Panc1 (cell line): ENCODE measurements at regions not wholly inside any gene's neighbourhood (a gene's known extent, or its start where the extent isn't known, plus 50 kb on each side); places are given as distances from the start of the nearest gene placed in this dataset.

Source experiments
- ATAC-seq: fragments of 200-7000 bp; cut with Tn5 transposase; 2 replicates; pipeline ENCODE4 v1.9.1; 2020; ENCODE audit warnings: mild to moderate bottlenecking, moderate library complexity
- BruUV-seq: library from RNA; stranded (reverse); fragments of 400-500 nt; replicated peaks from 2 replicates; lab custom pipeline; 2021; lab: Mats Ljungman, UMichigan
- CTCF ChIA-PET: fragments of 300-600 bp; sonication (Branson Sonifier 250); formaldehyde crosslinking; loops from one replicate; lab custom pipeline; 2022; ENCODE audit warnings: antibody characterized with exemption; lab: Charles Lee
- POLR2A ChIA-PET: fragments of 300-600 bp; sonication (Branson Sonifier 250); formaldehyde crosslinking; loops from one replicate; lab custom pipeline; 2022; ENCODE audit warnings: antibody characterized with exemption; lab: Charles Lee
- DNase-seq: peaks from one replicate; pipeline ENCODE4 v3.0.0-alpha.2; 2010; ENCODE audit warnings: low read depth, low spot score
- H3K27ac ChIP-seq: 2 replicates; pipeline ENCODE4 v1.5.1; 2011; ENCODE audit warnings: mild to moderate bottlenecking, low read length, inconsistent platforms
- H3K27me3 ChIP-seq: fragments of 200-500 bp; sonication (Bioruptor generic); 2 replicates; pipeline ENCODE4 v1.6.0; 2014; ENCODE audit warnings: low read length, inconsistent platforms; ENCODE audit not compliant: control insufficient read depth, insufficient read depth
- H3K36me3 ChIP-seq: fragments of 200-500 bp; sonication (Bioruptor generic); 2 replicates; pipeline ENCODE4 v1.5.1; 2014; ENCODE audit warnings: inconsistent platforms, mild to moderate bottlenecking, low read length, moderate library complexity; ENCODE audit not compliant: control insufficient read depth, insufficient read depth
- H3K4me1 ChIP-seq: 2 replicates; pipeline ENCODE4 v1.5.1; 2011; ENCODE audit warnings: inconsistent platforms, mild to moderate bottlenecking, low read length, moderate library complexity; ENCODE audit not compliant: control insufficient read depth, insufficient read depth
- H3K4me3 ChIP-seq, 2 experiments: 2 replicates each; pipeline ENCODE4 v1.5.1; 2011 to 2012; ENCODE audit warnings: low read depth in 2 of 2, low read length in 2 of 2, mild to moderate bottlenecking in 2 of 2, inconsistent platforms in 1 of 2, moderate library complexity in 1 of 2
- H3K9me3 ChIP-seq: fragments of 200-500 bp; sonication (Bioruptor generic); 2 replicates; pipeline ENCODE4 v1.5.1; 2014; ENCODE audit warnings: low read depth, mild to moderate bottlenecking, inconsistent platforms, low read length, moderate library complexity; ENCODE audit not compliant: control insufficient read depth, insufficient read depth
- CTCF ChIP-seq: fragments of 450-650 bp; IDR thresholded peaks from 2 replicates; pipeline ENCODE4 v1.5.1; 2017; ENCODE audit warnings: mild to moderate bottlenecking
- POLR2AphosphoS5 ChIP-seq: IDR thresholded peaks from 2 replicates; pipeline ENCODE4 v1.6.1; 2012; ENCODE audit warnings: mild to moderate bottlenecking, low read depth, low read length, moderate library complexity
- REST ChIP-seq, 2 experiments: IDR thresholded peaks; 2 replicates each; pipeline ENCODE4 v1.6.1; 2011 to 2012; ENCODE audit warnings: low read depth in 2 of 2, control low read depth in 1 of 2, low read length in 1 of 2, mild to moderate bottlenecking in 1 of 2, moderate library complexity in 1 of 2; ENCODE audit not compliant: insufficient read depth in 1 of 2
- SIN3A ChIP-seq: IDR thresholded peaks from 2 replicates; pipeline ENCODE4 v1.6.1; 2012; ENCODE audit warnings: low read depth, mild to moderate bottlenecking, low read length, moderate library complexity, borderline replicate concordance; ENCODE audit not compliant: insufficient read depth
- TCF7L2 ChIP-seq: IDR thresholded peaks from 2 replicates; pipeline ENCODE4 v1.6.1; 2011; ENCODE audit warnings: mild to moderate bottlenecking, low read depth, low read length, inconsistent platforms
- in situ Hi-C: cut with HindIII; loops from 2 replicates; pipeline ENCODE4 v1.10.0; 2016; ENCODE audit warnings: low sequenced_read_pairs, low pct_unique_long_range_greater_than_20kb
- intact Hi-C: fragments of 100-400 bp; cut with micrococcal nuclease; formaldehyde crosslinking; loops from one replicate; pipeline ENCODE4 v1.10.0; 2022; ENCODE audit not compliant: unreplicated experiment

GRCh38 chr1:38249001-38249400 is 202.4 kb upstream of the POU3F1 start:
- ATAC-seq (no peak), DNase-seq (no peak)
- Histone ChIP-seq H3K9me3 (no peaks in the 10 kb centered on the region), H3K4me1 (no peaks in the 10 kb centered on the region), H3K27me3 (no peaks in the 10 kb centered on the region; the same call in 1 of the 2 replicates), H3K4me3 (no peak overlapping the region), H3K27ac (no peak overlapping the region), H3K36me3 (no peaks in the 10 kb centered on the region)
- BruUV-seq = no TSS peak
- in situ Hi-C loops (no loop called here), intact Hi-C loops (no loop called here)
- TF ChIP-seq POLR2AphosphoS5 (no peak), TCF7L2 (no peak), CTCF (no peak), REST (IDR thresholded peaks at IDR 0.05; ENCODE audit: insufficient read depth in 1 of 2, low read depth in 2 of 2, low read length in 1 of 2) (no peak), SIN3A (no peak)
- CTCF ChIA-PET = interaction anchor here (0.7 kb wide), 1 partner anchor 458 kb away, joined by 6 read pairs; no protein-coding TSS in a partner anchor
- POLR2A ChIA-PET = no interaction called here

GRCh38 chr1:38246955-38247952 is 200.7 kb upstream of the POU3F1 start:
- H3K27me3 ChIP-seq = no peaks in the 10 kb centered on the region
- ChIA-PET POLR2A (no interaction called here), CTCF (interaction anchor here (0.5 kb wide), 1 partner anchor 1805 kb away, joined by 5 read pairs; no protein-coding TSS in a partner anchor)
- ATAC-seq = no peak
- TF ChIP-seq SIN3A = no peak
- no peak for TF ChIP-seq CTCF
- TF ChIP-seq REST (IDR thresholded peaks at IDR 0.05; ENCODE audit: insufficient read depth in 1 of 2, low read depth in 2 of 2, low read length in 1 of 2) = no peak
- TF ChIP-seq TCF7L2 = no peak
- TF ChIP-seq POLR2AphosphoS5 = no peak
- in situ Hi-C loops = no loop called here
- H3K36me3 ChIP-seq = no peaks in the 10 kb centered on the region
- no peak overlapping the region for H3K27ac ChIP-seq
- intact Hi-C loops = no loop called here
- BruUV-seq = no TSS peak
- no peaks in the 10 kb centered on the region for H3K4me1 ChIP-seq
- no peak overlapping the region for H3K4me3 ChIP-seq
- no peaks in the 10 kb centered on the region for H3K9me3 ChIP-seq
- no peak for DNase-seq
